Psoas muscle (tissue), 7 donors: ENCODE measurements at regions not wholly inside any gene's neighbourhood (a gene's known extent, or its start where the extent isn't known, plus 50 kb on each side); places are given as distances from the start of the nearest gene placed in this dataset.

Experiments used
- ATAC-seq, 4 donors: fragments of 200-7000 bp; cut with Tn5 transposase; one replicate each; pipeline ENCODE4 v1.9.1; 2020; ENCODE audit warnings: moderate library complexity in 3 of 4, mild to moderate bottlenecking in 2 of 4
- DNase-seq, 2 donors: peaks; one replicate each; pipeline ENCODE4 v3.0.0-alpha.2; 2020
- H3K27ac ChIP-seq: fragments of 200-600 bp; one replicate; pipeline ENCODE4 v1.8.0; 2022
- H3K27me3 ChIP-seq, 3 donors: fragments of 200-600 bp in 1 of 3; one replicate each; pipeline versions ENCODE4 v1.6.1 to v1.8.0; 2013 to 2022; ENCODE audit warnings: low read length in 2 of 3, mild to moderate bottlenecking in 2 of 3, moderate library complexity in 1 of 3; ENCODE audit not compliant: insufficient read depth in 3 of 3
- H3K36me3 ChIP-seq, 2 donors: fragments of 200-600 bp in 1 of 2; one replicate each; pipeline versions ENCODE4 v1.6.1 to v1.8.0; 2013 to 2022; ENCODE audit warnings: low read depth in 1 of 2, mild to moderate bottlenecking in 1 of 2, moderate library complexity in 1 of 2; ENCODE audit not compliant: insufficient read depth in 1 of 2
- H3K4me1 ChIP-seq: fragments of 200-600 bp; one replicate; pipeline ENCODE4 v1.8.0; 2022
- H3K4me3 ChIP-seq: fragments of 200-600 bp; one replicate; pipeline ENCODE4 v1.8.0; 2022; ENCODE audit warnings: mild to moderate bottlenecking
- H3K9me3 ChIP-seq: fragments of 200-600 bp; one replicate; pipeline ENCODE4 v1.8.0; 2022
- CTCF ChIP-seq: fragments of 200-600 bp; IDR thresholded peaks from one replicate; pipeline ENCODE4 v1.8.0; 2022; ENCODE audit warnings: antibody characterized with exemption
- WGBS, 3 donors: extraction: QIAGEN DNeasy Blood & Tissue Kit; methylation state at CpG; one replicate each; pipeline versions ENCODE4 v1.1.6 to v1.1.7; 2013; 5-methylcytosine and 5-hydroxymethylcytosine counted together
- intact Hi-C, 2 donors: fragments of 100-400 bp; cut with DNase I; formaldehyde crosslinking; loops; one replicate each; pipeline versions ENCODE4 v1.11.0 to v1.14.2; 2022
- donor health status: healthy with polysubstance abuse.
- donor health status: DM: no; HTN: no; CAD: no; lungs with moderate emphysema.
- donor health status: Bipolar disorder and iron deficiency.
- donor health status: healthy.
- donor health status: DM: yes; HTN: yes; CAD: no.
- donor health status: DM: no; HTN: no; CAD: no.
- donor health status: DM: yes; HTN: yes; CAD: no.

DNA sequence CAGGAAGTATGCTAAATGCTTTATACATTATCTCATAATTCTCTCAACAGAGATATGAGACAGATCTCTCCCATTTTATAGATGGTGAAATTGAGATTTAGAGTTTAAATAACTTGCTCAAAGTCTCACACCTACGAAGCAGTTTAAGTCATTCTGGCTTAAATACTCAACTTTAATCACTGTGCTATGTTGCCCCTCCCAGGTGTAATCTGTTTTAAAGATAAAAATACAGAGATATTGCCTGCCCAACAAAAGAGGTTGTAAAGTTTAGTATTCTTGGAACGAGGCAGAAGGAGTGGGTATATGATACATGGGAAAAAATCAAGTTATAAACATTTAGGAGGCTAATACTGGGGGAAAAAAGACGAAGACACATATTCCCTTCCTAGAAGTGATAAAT, 156.8 kb upstream of the LRIG3 start:
- H3K27me3 ChIP-seq = no peaks in the 10 kb centered on the region
- intact Hi-C loops = no loop called here
- ATAC-seq (no peak), DNase-seq (no peak)
- no peaks in the 10 kb centered on the region for H3K4me1 ChIP-seq
- WGBS, 3 donors = 62 to 71% (median 68%) methylated on average over 3 of the region's 3 CpGs
- no peaks in the 10 kb centered on the region for H3K9me3 ChIP-seq
- TF ChIP-seq CTCF = no peak
- H3K36me3 ChIP-seq = no peaks in the 10 kb centered on the region
- no peak overlapping the region for H3K27ac ChIP-seq
- no peak overlapping the region for H3K4me3 ChIP-seq

DNA sequence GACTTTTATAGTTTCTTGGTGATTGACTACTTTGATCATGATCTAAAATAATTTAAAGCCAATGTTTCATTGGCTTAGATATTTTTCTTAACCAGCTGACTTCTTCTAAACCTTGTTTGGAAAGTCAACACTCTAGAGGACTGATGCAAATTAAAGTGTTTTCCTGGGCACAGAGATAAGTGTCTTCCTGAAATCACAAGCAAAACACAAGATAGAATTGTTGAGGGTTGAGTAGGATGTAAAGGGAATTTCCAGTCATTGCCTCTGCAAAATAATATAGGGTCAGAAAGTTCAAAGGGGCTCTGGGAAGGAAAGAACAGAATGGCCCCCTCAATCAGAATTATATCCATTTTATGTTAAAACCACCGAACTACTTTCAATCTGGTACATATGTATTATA, 156.3 kb upstream of the LRIG3 start:
- ATAC-seq (no peak), DNase-seq (no peak)
- intact Hi-C loops = no loop called here
- Histone ChIP-seq H3K27ac (no peak overlapping the region), H3K4me1 (no peaks in the 10 kb centered on the region), H3K27me3 (no peaks in the 10 kb centered on the region), H3K36me3 (no peaks in the 10 kb centered on the region), H3K9me3 (no peaks in the 10 kb centered on the region), H3K4me3 (no peak overlapping the region)
- TF ChIP-seq CTCF = no peak
- WGBS, 3 donors = 21 to 50% (median 46%) methylated on average over 1 of the region's 1 CpG

DNA sequence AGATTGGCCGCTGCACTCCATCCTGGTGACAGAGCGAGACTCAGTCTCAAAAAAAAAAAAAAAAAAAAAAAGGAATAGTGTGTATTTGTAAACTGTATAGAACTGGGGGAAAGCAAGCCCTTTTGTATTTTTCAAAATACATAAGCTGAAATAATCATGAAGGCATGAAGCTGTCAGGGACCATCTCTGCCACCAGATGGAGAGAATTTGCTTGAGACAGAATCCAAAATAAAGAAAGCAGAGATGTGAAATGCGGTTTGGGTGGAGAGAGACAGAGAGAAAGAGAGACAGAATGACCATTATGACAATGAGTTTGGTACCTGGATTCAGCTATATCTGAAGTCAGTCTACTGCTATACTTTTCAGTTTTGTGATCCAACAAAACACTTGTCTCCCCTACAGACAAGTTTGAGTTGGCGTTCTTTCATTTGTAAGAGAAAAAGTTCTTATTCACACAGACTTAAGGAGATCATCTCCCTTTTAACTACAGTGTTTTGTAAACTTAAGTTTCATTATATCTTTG, 155.7 kb upstream of the LRIG3 start:
- WGBS, 3 donors = 91 to 94% (median 91%) methylated on average over 4 of the region's 4 CpGs
- Histone ChIP-seq H3K9me3 (no peaks in the 10 kb centered on the region), H3K27me3 (no peaks in the 10 kb centered on the region), H3K4me1 (no peaks in the 10 kb centered on the region), H3K36me3 (no peaks in the 10 kb centered on the region), H3K4me3 (no peak overlapping the region), H3K27ac (no peak overlapping the region)
- TF ChIP-seq CTCF = no peak
- no peak for DNase-seq
- ATAC-seq = no peak
- intact Hi-C loops = no loop called here

DNA sequence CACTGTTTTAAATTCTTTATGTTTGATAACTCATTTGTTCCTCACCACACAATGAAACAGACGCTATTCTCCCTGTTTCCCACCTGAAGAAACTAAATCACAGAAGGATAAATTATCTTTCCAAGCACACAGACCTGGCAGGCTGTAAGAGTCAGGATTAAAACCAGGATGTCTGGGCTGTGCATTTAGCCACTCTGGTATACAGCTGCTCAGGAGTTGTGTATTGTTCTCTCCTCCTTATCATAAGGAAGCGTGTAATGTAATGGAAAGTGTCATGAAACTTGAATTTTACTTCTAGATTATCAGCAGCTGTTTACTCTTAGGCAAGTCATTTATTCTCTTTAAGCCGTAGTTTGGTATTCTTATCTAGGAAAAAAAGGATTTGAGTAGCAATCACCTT, 154.8 kb upstream of the LRIG3 start:
- intact Hi-C loops = no loop called here
- DNase-seq (no peak), ATAC-seq (no peak)
- Histone ChIP-seq H3K9me3 (no peaks in the 10 kb centered on the region), H3K27ac (no peak overlapping the region), H3K4me1 (no peaks in the 10 kb centered on the region), H3K4me3 (no peak overlapping the region), H3K27me3 (no peaks in the 10 kb centered on the region), H3K36me3 (no peaks in the 10 kb centered on the region)
- 67 to 74% (median 71%) methylated on average over 3 of the region's 3 CpGs for WGBS, 3 donors
- TF ChIP-seq CTCF = no peak

DNA sequence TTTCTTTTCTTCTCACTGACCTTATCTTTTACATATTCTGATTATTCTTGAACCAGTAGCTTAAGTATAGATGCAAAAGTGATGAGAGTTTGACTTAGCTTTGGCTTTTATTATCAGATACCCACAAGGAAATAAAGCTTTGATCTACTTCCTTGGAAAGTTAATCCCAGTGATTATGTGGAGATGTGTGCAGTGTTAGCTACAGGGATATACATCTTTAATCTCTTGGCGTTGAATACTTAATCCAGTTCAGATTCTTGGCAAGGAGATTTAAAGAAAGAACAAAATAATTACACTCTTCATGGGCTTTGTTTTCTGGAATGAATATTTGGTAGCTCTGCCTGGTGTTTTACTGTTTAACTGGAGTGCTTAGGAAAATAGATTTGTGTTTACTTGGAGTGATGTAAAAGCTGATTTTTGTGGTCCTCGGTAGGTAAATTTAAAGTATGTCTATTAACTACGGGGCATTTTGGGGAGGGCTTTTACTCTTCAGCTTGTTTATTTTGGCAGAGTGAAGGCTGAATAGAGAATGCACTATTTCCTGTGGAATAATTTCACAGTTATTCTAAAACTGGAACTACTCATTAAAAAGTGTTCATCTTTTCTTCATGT, 150.1 kb upstream of the LRIG3 start:
- intact Hi-C loops = no loop called here
- Histone ChIP-seq H3K36me3 (no peaks in the 10 kb centered on the region), H3K27ac (no peak overlapping the region), H3K9me3 (no peaks in the 10 kb centered on the region), H3K4me1 (no peaks in the 10 kb centered on the region), H3K27me3 (no peaks in the 10 kb centered on the region), H3K4me3 (no peak overlapping the region)
- no peak for TF ChIP-seq CTCF
- 14 to 20% (median 16%) methylated on average over 3 of the region's 3 CpGs for WGBS, 3 donors
- DNase-seq (no peak), ATAC-seq (no peak)
